ENCODE measurements at regions not wholly inside any gene's neighbourhood (a gene's known extent, or its start where the extent isn't known, plus 50 kb on each side); places are given as distances from the start of the nearest gene placed in this dataset.

DNA sequence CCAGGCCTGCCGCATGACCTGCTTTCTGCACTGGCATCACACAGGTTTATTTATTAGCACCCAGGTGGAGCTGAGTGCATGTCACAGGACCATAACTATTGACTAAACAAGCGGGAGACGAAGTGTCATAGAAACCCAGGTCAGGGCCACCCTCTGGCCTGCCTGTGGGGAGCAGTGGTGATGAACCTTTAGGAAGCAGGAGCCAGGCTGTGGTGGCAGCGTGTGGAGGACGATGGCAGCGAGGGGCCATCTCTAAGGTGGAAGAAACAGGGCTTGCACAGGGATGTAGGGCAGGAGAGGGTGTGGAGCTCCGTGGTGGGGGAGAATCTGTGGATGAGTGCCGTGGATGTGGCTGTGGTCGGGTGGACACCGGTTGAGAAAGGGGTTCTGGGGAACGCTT is 275.3 kb downstream of the TEX29 start:
- TF ChIP-seq, protein P1, sequence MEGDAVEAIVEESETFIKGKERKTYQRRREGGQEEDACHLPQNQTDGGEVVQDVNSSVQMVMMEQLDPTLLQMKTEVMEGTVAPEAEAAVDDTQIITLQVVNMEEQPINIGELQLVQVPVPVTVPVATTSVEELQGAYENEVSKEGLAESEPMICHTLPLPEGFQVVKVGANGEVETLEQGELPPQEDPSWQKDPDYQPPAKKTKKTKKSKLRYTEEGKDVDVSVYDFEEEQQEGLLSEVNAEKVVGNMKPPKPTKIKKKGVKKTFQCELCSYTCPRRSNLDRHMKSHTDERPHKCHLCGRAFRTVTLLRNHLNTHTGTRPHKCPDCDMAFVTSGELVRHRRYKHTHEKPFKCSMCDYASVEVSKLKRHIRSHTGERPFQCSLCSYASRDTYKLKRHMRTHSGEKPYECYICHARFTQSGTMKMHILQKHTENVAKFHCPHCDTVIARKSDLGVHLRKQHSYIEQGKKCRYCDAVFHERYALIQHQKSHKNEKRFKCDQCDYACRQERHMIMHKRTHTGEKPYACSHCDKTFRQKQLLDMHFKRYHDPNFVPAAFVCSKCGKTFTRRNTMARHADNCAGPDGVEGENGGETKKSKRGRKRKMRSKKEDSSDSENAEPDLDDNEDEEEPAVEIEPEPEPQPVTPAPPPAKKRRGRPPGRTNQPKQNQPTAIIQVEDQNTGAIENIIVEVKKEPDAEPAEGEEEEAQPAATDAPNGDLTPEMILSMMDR (IDR thresholded peaks at IDR 0.05; ENCODE audit: low read depth, low read length, poor library complexity, severe bottlenecking): no peak
- no peak for TF ChIP-seq EZH2phosphoT487 (IDR thresholded peaks at IDR 0.05; ENCODE audit: borderline replicate concordance, low read length)

All from DOHH2 (cell line).